Astrocyte (in vitro differentiated cells and primary cell): ENCODE measurements at regions not wholly inside any gene's neighbourhood (a gene's known extent, or its start where the extent isn't known, plus 50 kb on each side); places are given as distances from the start of the nearest gene placed in this dataset.

Experiments used
- EZH2 ChIP-seq: IDR thresholded peaks from 2 replicates; pipeline ENCODE4 v1.6.1; 2012; ENCODE audit warnings: mild to moderate bottlenecking, low read length, inconsistent platforms; ENCODE audit not compliant: insufficient read depth
- TF ChIP-seq, protein P1 (sequence below): IDR thresholded peaks from 2 replicates; pipeline ENCODE4 v1.5.1; 2011; ENCODE audit warnings: low read depth, mild to moderate bottlenecking, inconsistent platforms, low read length, moderate library complexity; ENCODE audit not compliant: insufficient read depth

DNA sequence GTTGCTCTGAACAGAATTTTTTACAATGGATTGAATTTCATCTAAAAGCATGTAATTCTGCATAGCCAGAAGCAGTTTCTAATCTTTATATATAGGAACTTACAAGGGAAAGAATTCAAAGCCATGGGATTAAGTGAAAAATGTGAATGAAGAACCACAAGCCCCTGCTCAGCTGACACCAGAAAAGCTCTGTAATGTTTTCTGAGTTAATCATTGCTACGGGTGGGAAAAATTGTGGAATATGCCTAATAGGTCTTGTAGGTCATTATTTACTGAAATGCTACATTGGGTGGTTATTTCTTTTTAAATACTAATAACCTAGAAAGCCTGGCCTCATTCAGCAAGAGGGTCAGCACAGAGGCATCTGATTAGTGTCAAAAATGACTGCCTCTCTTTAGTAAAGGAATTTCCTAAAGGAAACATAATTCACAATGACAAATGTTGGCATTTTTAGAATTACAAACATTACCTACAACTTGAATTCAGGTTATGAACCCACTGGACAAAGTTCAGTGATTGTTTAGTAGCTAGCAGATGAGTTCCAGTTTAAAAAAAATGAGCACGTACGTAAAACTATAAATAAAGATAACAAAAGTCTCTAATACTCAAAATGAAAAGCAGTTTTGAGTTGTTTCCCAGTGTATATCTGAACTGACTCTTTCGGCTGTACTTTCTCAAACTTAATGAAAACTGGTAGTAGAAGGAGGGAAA is 75.3 kb downstream of the BMP4 start:
- TF ChIP-seq, protein P1, sequence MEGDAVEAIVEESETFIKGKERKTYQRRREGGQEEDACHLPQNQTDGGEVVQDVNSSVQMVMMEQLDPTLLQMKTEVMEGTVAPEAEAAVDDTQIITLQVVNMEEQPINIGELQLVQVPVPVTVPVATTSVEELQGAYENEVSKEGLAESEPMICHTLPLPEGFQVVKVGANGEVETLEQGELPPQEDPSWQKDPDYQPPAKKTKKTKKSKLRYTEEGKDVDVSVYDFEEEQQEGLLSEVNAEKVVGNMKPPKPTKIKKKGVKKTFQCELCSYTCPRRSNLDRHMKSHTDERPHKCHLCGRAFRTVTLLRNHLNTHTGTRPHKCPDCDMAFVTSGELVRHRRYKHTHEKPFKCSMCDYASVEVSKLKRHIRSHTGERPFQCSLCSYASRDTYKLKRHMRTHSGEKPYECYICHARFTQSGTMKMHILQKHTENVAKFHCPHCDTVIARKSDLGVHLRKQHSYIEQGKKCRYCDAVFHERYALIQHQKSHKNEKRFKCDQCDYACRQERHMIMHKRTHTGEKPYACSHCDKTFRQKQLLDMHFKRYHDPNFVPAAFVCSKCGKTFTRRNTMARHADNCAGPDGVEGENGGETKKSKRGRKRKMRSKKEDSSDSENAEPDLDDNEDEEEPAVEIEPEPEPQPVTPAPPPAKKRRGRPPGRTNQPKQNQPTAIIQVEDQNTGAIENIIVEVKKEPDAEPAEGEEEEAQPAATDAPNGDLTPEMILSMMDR, result no peak
- TF ChIP-seq EZH2, result no peak
